HG03378 (cell line): ENCODE measurements at regions not wholly inside any gene's neighbourhood (a gene's known extent, or its start where the extent isn't known, plus 50 kb on each side); places are given as distances from the start of the nearest gene placed in this dataset.
"Not testable (repeated sequence)": the region's sequence is repeated elsewhere in the genome, so short reads cannot be mapped to it uniquely, and the experiment has no call there.

Experiments
- ATAC-seq: cut with Tn5 transposase; IDR thresholded peaks from one replicate; pipeline ENCODE4 v1.9.1; 2021; ENCODE audit warnings: mild to moderate bottlenecking, moderate library complexity; ENCODE audit not compliant: unreplicated experiment

DNA sequence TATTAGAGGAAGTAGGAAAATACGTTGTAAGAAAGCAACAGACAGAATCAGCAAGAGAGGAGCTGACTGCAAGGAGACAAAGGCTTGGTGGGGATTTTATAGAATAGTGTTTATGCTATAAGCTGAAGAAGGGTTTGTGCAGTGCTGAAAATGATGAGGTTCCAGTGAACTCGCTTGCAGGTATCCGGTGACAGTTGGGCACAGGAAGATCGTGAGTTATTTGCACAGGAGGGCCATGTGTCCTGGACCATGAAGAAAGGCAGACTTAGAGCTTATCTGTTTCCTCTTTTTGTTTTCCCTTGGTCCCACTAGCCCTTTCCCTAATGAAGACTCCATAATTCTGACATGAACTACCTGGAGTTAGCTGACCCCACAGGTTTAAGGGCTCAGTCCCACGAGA is 61.4 kb downstream of the NXNL2 start:
- ATAC-seq = no peak

DNA sequence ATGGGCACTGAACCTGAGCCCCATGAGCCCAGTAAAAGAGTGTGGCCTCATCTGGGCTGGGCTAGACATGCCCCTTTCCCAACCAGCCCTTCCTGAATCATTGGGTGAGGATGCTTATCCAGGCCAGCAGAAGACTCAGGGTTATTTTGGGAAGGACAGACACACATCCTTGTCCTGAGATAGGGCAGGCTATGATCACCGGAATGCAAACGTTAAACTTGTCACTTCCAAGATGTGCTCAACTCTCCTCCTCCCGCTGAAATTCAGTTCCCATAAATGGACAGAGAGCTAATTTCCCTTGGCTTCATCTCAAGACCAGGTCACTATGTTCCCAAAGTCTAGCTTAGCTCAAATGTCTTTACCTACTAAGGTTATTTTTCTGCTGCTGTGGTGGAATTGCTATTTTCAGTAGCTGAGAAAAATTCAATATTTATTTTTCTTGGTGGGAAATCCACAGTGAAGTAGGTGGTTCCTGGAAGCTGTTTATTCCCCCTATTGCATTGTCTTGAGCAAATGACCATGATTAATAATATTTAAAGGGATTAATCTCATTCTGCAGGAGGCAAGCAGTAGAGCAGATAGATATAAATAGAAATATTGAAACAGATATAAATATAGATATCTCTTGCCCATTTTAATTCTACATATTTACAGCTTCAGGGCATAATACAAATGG is 70.0 kb downstream of the NXNL2 start:
- no peak for ATAC-seq

DNA sequence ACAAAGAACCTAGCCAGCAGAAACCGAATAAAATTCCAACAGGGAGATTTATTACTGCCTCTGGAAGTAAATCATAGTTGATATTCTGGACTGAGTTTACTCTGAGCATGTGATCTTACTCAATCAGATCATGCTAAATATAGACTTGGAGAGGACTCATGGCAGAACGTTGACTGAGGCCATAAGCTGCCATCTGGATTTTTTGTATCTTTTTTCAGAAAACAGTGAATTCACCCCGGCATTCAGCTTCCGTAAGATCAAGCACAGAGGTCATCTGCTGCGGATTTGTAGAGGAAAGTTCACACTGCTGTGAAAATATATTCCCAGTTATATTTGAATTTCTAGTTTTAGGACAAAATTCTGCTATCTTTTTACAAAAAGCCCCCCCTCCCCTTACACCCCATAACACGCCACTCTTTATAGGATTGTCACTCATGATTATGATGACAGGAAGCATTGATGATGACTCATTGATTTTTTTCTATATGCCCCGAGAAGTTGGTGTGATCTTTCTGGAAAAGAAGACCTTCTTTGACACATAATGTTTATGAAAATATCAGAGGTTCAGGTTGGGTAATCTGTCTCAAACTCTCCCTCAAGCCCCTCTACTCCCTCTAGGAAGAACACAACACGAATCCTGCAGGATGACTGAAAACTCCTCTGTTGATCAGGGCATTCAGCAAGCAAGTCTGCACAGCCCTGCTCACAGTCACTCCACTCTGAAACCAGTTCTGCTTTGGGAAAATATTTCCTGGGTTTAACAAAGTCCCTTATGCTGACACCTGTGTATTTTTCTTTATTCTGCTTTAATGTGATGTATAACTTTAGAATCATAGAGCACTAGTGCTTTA is 70.8 kb downstream of the NXNL2 start:
- no peak for ATAC-seq

DNA sequence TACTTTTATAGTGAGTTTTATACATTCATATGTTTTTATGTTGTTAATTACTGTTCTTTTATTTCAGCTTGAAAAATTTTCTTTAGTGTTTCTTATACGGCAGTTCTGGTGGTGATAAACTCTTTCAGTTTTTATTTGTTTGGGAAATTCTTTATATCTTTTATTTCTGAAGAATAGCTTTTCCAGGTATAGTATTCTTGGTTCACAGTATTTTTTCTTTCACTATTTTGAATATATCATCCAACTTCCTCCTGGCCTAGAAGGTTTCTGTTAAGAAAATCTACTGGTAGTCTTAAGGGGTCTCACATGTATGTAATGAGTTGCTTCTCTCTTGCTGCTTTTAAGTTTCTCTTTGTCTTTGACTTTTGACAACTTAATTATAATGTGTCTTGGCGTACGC is 79.4 kb downstream of the NXNL2 start:
- ATAC-seq = no peak

DNA sequence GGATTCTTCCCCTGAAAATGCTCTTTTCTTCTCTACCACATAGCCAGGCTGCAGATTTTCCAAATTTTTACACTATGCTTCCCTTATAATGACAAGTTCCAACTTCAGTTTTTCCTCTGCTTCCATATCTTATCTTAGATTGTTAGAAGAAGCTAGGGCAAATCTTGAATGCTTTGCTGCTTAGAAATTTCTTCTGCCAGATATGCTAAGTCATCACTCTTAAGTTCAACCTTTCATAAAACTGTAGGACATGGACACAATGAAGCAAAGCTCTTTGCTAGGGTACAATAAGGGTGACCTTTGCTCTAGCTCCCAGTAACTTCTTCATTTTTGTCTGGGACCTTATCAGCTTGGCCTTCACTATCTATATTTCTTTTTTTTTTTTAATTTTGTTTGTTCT is 88.7 kb downstream of the NXNL2 start:
- no peak for ATAC-seq

DNA sequence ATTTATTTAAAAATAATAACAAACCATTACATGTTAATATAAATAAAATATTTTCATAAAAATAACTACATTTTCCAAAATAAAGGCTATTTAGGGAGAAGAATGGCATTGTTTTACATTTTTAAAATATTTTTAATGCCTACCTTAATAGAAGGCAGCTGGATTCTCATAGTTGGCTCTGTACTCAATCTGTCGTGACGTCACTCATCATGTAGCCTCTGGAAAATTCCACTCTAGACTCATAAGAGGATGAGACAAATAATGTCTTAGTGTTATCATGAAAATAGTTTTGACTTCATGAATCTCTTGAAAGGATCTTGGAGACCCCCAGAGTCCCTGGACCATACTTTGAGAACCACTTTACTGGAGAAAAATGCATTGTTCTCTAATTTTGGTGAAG is 93.1 kb downstream of the NXNL2 start:
- no peak for ATAC-seq

DNA sequence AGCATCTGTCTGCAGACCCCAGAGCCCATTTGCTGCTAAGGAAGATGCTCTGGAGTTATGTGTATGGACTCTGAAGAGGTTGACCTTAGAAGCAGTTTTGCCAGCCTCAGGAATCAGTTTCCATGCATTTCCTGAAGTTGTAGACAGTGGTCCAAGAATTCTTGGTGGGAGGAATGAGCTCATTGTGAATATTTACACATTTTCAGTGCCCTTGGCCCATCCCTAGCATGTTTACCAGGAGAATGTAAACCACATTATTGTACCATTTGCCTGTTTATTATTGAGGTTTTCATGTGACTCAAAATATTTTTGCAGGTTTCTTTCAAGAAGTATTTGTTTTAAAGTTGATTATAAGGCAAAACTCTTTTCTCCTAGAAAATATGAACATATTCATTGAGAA is 93.8 kb downstream of the NXNL2 start:
- ATAC-seq = no peak

DNA sequence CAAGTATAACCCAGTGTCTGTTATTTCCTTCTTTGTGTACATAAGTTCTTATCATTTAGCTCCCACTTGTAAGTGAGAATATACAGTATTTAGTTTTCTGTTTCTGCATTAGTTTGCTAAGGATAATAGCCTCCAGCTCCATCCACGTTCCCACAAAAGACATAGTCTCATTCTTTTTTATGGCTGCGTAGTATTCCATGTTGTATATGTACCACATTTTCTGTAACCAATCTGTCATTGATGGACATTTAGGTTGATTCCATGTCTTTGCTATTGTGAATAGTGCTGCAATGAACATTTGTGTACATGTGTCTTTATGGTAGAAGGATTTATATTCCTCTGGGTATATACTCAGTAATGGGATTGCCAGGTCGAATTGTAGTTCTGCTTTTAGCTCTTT is 95.6 kb downstream of the NXNL2 start:
- ATAC-seq = not testable (repeated sequence)

DNA sequence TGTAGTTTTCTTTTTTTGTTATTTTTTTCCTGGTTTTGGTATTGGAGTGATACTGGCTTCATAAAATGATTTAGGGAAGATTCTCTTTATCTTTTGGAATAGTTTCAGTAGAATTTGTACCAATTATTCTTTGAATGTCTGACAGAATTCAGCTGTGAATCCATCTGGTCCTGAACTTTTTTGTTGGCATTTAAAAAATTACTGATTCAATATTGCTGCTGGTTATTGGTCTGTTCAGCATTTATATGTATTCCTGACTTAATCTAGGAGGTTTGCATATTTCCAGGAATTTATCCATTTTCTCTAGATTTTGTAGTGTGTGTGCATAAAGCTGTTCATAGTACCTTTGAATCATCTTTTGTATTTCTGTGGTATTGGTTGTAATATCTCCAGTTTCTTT is 100.2 kb downstream of the NXNL2 start:
- ATAC-seq = no peak

DNA sequence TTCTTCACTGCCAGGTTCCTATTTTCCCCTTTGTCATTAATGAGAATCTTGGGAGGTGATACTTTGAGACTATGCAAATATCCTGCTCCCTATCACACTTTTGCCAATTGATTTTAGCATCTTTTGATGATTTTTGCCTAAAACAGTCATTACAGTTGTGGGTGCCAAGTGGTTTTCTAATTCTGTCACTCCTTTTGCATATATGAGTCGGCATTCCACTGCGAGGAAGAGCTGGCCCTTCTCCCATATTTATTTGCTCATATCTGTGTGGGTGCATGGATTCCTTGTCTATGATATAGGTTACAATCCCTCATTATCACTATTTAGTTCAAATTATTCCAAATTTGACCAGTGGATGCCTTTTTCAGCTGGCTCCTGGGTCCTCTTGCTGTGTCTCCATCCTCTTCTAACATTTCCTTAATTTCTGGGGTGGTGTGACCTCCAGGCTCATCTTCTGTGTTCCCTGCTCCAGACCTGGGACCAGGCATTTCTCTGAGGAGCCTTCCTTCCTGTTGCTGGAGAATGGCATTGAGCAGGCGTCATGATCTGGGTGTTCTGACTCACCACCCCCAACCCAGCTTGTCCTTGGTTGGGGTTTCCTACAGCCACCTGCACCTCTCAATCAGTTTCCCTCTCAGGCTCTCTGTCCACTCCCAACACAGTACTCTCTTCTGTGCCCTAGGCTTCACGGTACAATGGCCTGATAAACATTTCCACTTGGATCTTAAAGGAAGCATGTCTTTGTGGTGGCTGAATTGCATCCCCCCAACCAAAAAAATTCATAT is 106.7 kb downstream of the NXNL2 start:
- ATAC-seq = no peak

DNA sequence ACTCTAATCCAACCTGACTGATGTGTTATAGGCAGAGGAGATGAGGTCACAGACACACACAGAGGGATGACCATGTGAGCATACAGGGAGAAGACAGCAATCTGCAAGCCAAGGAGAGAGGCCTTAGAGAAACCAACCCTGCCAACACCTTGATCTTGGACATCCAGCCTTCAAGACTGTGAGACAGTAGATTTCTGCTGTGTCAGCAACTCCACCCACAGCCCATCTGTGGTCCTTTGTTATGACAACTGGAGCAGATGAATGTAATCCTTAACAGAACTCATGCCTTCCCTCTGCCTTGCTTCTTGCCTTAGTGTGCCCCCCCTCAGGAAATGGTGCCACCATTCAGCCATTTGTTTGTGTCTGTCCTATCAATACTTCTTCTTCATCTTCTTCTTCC is 107.4 kb downstream of the NXNL2 start:
- ATAC-seq = no peak

DNA sequence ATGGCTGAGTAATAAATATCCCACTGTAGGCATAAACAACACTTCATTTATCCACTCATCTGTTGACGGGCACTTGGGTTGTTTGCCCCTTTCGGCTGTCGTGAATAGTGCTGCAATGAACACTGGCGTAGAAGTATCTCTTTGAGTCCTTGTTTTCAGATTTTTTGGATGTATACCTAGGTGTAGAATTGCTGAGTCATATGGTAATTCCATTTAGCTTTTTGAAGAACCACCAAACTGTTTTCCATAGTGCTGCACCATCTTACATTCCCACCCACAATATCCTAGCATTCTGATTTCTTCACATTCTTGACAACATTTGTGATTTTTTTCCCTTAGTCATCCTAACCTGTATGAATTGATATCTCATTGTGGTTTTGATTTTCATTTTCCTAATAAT is 109.0 kb downstream of the NXNL2 start:
- ATAC-seq = no peak

DNA sequence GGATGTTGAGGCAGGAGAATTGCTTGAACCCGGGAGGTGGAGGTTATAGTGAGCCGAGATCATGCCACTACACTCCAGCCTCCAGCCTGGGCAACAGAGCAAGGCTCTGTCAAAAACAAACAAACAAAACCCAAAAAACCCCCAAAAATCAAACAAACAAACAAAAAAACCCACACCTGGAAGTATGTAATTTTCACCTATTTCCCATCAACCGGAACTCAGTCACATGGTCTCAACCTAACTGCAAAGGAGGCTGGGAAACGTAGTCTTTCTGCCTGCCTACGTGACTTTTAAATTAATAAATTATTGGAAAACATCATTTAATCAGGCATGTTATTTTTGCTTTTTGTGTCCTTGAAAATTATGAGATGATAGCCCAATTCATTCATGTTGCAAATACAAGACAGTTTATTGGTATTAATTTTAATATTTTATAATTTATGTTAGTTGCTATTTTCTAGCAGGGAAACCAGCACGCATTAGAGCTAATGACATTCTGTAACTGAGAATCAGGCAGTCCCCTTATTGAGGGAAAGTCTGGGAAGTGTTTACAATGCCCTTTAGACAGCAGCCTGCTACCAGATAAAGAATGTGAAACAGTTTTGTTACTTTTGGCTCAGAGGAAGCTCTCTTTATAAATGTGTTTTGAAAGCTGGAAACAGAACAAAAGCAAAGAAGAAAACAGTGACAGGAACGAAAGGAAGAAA is 110.3 kb downstream of the NXNL2 start:
- ATAC-seq = no peak

DNA sequence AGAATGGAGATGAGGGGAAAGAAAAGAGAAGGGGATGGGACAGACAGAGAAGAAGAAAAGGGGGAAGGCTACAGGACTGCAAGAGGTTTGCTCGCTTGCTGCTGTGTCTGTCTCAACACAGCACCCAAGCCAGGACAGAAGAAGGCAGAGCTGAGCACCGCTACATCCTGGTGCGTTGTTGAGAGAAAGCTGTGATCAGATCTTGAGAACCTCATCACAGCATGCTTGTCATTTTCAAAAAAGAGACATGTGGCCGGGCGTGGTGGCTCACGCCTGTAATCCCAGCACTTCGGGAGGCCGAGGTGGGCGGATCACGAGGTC is 110.9 kb downstream of the NXNL2 start:
- ATAC-seq = no peak

DNA sequence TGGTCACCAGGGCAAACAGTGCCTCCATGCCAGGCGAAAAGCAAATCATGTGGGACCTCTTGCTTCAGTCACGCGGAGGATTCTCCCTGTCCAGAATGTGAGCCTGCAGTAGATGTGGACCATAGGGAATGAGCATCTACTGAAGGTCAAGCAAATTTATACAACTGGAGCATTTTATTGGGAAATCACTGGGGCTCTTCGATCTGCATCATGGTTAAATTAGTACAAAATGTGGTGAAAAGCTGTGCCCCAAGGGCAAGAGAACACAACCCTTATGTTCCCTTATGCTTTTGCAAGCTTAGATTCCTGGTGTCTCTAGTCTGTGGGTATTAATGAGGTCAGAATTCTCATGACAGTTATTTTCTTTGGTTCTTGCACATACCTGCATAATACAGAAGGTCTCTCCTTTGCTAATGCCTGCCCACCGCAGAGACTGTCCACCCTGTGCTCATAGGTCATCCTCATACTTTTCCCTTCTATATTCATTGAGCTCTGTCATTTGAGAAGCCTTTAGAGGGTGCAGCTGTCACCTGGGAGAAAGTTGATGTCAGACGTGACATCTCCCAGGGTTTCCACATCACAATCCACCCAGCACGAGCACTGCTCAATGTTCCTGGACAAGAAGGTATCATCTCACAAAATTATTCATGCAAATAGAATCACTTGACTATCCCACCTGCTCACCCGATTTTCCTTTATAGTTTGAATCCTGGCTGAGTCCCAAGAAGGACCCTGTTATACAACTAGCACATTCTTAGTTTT is 111.7 kb downstream of the NXNL2 start:
- ATAC-seq = no peak

DNA sequence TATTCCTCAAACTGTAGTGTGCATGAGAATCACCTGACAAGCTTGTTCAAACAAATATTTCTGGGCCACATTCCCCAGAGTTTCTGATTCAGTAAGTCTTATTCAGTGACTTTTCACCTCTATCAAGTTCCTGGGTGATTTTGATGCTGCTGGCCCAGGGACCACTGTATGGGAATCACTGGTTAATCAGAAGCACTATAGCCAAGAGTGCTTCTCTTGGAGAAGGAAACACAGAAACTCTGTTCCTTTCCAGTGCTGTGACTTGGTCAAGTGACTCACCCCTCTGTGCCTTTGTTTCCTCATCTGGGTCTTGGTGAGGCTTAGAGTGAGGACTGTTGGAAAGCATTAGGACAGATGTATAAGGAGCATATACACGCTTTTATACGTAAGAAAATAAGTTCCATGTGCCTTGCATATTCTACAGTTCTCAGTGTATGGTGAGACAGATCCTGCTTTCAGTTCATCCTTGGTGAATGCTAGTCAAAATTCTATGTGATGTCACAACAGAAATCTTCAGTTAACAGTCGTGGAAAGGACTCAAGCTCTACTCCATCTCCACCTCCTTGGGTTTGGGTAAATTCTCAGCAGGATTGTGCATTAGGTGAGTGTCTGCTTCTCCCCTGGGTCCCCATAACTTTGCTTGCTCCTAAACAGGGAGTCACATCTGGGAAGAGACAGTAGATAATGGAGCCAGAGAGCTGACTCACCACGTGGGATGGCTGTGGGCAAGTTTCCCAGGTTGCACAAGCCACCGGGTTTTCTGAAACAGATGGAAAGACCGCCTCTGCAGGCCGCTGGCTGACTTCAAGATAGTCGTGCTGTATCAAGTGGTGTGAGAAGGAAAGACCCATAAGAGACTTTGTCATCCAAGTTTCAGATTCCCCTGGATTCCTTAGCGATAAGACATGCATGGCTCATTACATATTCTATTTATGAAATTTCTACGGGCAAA is 117.0 kb downstream of the NXNL2 start:
- no peak for ATAC-seq

DNA sequence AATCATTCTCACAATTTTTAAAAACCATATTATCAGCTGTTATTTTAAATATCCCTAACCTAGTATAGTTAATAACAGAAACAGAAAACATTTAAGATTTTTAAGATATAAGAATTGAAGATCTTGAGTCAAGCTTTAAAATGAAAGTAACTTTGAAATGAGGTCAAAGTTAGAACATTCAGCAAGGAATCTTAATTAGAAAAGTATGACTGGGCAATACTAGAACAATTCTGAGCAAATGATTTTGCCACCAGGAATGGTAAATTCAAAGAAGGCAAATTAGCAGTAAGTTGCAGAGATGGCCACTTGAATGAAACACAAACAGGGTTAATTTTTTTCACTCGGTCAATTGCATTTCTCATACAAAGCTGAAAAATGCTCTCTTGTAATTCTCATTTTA is 117.9 kb downstream of the NXNL2 start:
- ATAC-seq = no peak

DNA sequence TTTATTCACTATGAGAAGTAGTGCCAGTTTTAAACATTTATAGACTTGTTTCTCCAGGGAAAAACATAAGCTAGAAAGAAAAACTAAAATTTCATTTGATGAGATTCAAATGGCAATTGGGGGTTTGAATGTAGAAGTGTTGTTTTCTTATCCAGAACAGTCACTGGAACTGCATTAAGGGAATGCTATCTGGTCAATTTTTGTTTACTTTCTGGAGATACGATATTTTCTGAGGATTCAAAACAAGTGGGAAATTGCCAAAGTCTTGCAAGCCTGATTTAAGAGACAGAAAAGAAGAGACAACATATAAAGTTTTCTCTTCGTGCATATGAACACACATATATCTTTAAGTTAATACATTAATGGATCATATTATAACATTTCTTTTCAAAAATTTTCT is 118.4 kb downstream of the NXNL2 start:
- ATAC-seq = no peak

DNA sequence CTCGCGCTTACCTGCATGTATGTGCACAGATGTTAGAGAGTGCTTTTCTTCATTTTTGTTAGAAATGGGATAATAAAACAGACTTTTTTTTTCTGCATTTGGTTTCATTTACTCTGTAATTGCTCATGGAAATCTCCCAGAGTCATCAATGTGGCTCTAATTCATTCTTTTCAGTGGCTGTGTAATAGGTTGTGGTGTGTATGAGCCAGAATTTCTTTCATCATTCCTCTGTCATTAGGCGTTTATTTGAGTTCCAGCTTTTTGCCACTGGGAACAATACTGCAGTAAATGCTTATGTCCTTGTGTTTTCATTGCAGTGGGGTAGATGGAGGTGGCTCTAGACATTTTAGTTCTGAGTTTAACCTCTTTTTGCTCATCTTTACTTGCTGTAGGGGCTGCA is 118.9 kb downstream of the NXNL2 start:
- ATAC-seq = no peak

DNA sequence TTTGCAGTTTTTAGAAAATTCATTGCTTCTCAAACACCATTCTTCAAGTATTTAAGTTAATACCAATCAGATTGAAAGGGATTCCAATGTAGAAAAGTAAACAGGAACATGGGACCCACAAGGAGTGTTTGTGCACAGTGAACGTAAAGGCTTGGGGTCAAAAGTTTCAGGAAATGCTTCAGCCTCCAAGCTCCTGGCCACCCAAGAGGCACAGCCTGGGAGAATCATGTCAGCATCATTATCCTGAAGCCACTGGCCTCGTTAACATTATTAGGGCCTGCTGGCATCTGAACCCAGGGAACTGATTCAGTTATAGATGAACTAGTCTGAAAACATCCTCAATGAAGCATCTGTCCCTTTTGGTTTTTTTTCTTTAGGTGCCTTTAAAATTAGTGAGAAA is 122.9 kb downstream of the NXNL2 start:
- no peak for ATAC-seq
